ENCODE measurements at regions not wholly inside any gene's neighbourhood (a gene's known extent, or its start where the extent isn't known, plus 50 kb on each side); places are given as distances from the start of the nearest gene placed in this dataset.

DNA sequence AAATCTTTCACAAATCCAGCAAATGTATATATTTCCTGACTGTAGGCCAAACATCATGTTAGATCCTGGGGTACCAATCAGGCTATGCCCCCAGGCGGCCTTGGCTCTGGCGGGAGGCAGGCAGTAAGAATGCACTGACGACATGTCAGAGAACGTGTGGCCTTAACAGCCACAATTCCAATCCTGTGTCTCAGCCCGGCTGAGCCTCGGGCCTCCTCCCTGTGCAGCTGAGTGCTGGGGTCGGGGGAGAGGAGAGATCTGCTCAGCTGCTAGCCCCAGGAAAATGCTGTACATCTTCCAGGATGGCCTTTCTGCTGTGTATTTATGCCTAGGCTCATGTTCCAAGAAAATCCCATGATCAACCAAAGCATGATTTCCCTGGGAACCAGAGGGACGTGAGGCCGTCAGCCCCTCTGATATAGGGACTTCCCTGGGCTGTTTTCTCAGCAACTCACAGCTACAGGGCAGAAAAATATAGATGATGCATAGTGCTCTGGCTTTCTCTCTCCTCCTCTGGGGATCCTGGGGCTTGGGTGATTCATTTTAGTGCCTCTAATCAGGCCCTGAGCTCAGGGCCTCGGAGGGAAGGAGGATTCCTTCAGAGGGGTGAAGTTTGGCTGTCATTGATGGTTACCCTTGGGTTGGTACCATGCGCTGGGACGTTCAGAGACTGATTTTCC, 604.0 kb downstream of the HS3ST4 start:
- no peak for DNase-seq

DNA sequence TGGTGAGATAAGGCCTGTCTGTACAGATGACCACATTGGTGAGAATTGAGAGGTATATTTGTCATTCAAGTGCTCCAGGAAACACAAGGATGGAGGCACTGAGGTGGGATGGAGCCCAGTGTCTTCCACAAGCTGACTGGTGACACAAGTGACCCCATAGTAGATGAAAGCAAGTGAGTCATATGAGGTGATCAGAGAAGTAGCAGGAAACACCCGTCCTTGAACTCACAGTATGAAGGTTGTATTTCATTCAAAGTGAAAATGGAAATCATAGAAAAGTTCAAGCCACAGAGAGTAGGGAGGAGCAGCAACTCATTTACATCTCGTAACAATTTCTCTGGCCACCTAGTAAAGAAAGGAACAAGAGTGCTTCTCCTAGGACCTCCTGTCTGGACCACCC, 609.8 kb downstream of the HS3ST4 start:
- DNase-seq, result no peak

DNA sequence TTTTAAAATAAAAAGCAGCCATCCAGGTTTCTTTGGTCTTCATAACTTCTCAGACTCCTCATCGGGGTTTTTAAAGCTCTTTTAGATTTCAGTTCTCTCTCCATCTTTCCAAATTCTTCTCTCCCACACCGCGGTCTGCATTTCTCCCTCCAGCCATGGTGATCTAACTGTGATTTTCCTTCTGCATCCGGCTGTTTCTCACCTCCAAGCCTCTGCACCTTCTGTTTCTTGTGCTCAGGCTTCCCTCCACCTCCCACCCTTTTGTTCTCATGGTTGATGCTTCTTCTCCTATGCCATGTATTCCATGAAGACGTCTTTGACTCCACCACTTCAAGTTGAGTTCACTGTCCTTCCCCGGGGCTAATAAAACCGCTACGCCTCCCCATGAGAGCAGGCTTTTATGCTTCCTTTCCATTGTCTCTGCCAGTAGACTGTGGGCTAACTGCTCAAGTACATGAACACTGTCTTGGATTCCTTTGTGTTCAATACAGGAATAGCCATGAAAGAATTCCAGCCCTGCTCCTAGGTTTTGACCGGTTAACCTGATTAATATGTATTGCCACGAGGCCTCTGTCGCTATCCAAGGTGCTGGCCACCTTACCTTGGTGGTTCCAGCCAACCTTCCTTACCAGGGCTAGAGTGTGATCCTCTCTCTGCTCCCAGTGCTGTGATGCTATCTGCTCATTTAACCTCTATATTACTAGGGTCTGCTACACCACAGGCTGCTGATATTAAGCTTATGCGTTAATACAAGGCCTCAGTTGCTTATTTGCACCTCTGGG, 625.1 kb downstream of the HS3ST4 start:
- DNase-seq, result no peak

GRCh38 chr16:26317885-26318284, 626.1 kb downstream of the HS3ST4 start:
- DNase-seq, result no peak

GRCh38 chr16:26330654-26331053, 638.9 kb downstream of the HS3ST4 start:
- no peak for DNase-seq

DNA sequence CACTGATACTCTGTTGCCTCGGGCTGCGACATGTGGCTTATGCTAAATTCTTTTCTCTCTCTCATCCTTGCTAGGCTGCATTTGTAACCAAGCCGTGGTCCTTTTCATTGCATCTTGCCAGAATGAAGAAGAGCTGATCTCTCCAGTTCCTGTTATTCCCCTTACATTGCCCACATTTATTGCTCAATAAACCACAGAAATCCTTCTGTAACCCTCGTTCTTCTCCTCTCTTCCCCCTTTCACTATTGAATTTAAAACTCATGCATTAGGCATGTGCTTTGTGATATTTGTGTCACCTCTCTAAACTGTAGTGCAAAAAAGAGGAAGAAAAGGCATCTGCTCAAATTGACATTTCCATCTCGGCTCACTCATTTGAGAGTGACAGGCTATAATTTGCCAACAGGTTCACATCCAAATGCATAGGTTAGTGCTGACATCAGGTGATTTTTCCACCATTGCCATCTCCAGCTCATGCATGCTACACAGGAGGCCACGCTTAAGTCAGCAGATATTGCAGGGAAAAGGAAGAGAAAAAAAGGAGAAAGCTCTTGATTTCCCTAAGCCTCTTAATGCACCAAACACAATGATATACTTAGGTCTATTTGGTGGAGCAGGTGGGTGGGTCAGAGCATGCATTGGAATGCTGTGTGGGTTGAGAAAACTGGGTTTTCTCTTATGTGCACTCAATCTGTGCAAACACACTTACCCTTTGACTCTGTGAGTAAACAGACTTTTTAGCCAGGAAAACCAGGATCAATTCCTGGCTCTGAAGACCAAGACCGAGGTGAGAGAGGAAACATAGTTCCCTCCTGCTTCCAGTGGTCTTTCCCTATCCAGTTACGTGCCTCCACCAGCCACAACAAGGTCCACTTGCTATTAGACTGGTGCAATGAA, 642.7 kb downstream of the HS3ST4 start:
- DNase-seq, result no peak

- DNase-seq, result no peak
Measured at GRCh38 chr16:26335236-26335853, 643.6 kb downstream of the HS3ST4 start.

GRCh38 chr16:26342621-26343020, 650.9 kb downstream of the HS3ST4 start:
- no peak for DNase-seq

DNA sequence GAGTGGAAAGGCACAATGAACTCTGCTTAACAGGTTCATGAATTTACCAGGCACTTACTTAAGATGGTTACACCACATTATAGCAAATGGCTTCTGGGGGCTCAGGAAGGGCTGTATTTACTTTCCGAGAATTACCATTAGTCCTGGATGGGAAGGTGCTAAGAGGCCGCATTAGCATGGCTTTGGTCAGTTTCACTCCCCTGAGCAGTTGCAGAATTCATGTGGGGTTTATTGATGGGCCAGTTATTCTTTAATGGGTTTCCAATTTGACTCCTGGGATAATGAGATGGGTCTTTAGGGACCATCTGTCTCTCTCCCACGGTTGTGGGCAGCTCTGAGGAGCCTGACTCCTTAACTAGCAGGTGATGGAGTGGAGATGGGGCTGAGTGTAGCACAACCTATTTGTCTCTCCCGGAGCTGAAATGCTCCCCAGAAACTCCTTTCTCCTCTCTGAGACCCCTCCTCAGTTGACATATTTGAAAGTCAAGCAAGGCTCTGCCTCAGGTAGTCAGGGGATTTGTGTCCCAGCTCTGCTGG, 652.5 kb downstream of the HS3ST4 start:
- no peak for DNase-seq

GRCh38 chr16:26344976-26345375, 653.2 kb downstream of the HS3ST4 start:
- no peak for DNase-seq

DNA sequence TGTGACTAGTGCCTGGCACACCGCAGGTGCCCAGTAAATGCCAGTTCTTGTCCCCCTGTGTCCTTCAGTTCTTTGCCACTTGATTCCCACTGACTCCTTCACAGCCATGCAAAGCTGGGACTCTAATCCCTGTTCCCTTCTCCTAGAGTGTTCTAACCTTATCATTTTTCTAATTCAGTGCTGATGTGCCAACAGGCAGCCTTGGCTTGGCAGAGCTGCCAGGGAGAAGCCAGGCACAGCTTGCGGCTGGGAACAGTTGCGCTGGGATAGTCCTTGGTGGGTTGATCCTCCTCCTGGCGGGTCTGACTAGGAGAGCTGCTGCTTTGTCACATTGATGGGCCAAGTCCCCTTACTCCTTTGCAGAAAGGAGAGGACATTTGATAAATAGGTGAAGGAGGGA, 654.2 kb downstream of the HS3ST4 start:
- DNase-seq, result no peak

- no peak for DNase-seq
Measured at GRCh38 chr16:26348095-26348494, 656.3 kb downstream of the HS3ST4 start.

DNA sequence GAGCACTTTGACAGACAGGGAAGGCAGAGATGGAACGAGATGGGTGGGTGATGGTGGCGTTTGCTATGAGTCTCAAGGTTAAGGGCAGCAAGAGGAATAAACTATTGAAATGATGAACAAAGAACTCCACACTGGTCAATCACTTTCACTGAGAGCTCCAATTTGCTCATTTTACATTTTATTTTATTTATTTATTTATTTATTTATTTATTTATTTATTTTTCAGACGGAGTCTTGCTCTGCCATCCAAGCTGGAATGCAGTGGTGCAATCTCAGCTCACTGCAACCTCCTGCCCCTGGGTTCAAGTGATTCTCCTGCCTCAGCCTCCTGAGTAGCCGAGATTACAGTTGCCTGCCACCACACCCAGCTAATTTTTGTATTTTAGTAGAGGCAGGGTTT, 669.1 kb downstream of the HS3ST4 start:
- DNase-seq, result no peak

DNA sequence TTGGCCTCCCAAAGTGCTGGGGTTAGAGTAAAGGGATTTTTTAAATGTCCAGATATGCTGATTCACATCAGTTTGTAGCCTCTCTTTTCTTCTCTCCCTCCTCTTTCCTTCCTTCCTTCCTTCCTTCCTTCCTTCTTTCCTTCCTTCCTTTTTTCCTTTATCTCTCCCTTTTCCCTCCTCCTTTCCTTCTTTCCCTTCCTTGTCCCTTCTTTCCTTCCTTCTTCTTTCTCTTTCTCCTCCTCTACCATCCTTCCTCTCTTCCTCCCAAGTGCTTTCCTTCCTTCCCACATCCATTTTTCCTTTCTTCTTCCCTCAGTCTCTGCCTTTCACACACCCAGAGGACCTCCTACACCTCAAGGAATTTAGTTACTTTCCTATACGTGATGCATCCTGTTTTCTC, 671.8 kb downstream of the HS3ST4 start:
- no peak for DNase-seq

- peak; percentile 27 for DNase-seq
Measured at GRCh38 chr16:26365161-26365940, 673.6 kb downstream of the HS3ST4 start.

DNA sequence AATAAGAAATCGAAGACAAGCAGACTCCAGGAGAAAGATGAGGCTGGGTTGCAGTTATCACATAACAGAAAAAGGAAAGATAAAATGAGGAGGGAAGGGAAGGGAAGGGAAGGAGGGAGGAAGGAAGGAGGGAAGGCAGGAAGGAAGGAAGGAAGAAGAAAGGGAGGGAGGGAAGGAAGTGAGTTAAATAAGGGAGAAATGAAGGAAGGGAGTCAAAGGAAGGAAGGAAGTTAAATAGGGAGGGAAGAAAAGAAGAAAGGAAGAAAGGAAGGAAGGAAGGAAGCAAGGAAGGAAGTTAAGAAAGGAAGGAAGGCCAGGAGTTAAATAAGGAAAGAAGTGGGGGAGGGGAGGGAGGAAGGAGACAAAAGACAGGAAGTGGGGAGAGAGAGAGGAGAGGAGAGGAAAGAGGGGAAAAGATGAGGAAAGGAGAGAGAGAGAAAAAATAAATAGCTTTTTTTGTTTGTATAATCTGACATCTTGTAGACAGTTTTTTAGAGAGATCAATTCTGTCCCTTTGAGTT, 679.6 kb downstream of the HS3ST4 start:
- DNase-seq, result no peak

DNA sequence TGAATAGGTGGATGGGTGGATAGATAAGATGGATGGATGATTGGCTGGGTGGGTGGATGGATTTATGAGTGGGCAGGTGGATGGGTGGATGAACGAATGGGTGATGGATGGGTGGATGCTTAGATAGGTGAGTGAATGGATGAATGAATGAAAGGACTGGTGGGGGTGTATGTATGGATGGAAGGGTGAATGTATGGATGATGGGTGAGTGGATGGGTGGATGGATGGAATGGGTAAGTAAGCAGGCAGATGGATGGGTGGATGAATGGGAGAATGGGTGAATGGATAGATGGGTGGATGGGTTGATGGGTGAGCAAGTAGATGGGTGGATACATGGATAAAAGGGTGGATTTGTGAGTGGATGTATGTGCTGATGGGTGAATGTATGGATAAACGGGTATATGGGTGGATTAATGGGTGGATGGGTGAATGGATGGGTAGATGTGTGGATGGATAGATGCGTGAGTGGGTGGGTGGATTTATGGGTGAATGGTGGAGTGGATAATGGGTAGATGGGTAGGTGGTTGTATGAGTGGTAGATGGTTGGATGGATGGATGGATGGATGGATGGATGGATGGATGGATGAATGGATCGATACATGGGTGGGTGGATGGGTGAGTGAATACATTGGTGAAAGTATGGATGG, 682.6 kb downstream of the HS3ST4 start:
- DNase-seq, result no peak

DNA sequence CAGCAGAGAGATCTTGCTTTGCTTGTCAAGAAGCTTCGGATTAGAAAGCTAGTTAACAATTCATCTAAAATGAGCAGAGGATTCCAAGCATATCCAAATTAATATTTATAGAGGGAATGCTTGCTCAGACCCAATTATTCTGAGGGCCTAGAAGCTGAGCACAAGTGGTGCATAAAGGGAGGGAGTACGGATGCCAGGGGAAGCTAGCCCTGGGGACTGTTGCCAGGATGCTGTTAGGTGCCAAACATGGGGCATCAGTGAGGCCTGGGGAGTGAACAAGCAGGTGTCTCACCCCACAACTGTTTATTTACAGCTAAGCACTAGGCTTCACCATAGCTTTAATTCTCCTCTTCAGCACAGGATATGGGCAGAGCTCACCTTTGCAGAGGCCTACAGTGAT, 684.1 kb upstream of the C16orf82 start:
- DNase-seq, result peak; percentile 11

- DNase-seq, result peak; percentile 32
Measured at GRCh38 chr16:26386096-26386495, 680.6 kb upstream of the C16orf82 start.

- no peak for DNase-seq
Measured at GRCh38 chr16:26391833-26392232, 674.9 kb upstream of the C16orf82 start.

GRCh38 chr16:26394409-26394808, 672.3 kb upstream of the C16orf82 start:
- no peak for DNase-seq
